SK-N-SH (cell line): ENCODE measurements at regions not wholly inside any gene's neighbourhood (a gene's known extent, or its start where the extent isn't known, plus 50 kb on each side); places are given as distances from the start of the nearest gene placed in this dataset.

ENCODE experiments used
- CTCF ChIA-PET: fragments of 300-600, 350-600 bp; formaldehyde crosslinking; extraction: SDS; loops from one replicate; lab custom pipeline; 2021; lab: Yijun Ruan, JAX
- POLR2A ChIA-PET: fragments of 350-600 bp; sonication (Branson Sonifier 250); formaldehyde crosslinking; extraction: SDS; loops from one replicate; lab custom pipeline; 2020; ENCODE audit warnings: antibody characterized with exemption, inconsistent platforms; lab: Yijun Ruan, JAX
- DNase-seq: peaks from one replicate; pipeline ENCODE4 v3.0.0; 2012
- H2AFZ ChIP-seq: fragments of 200-600 bp; sonication (generic); 2 replicates; pipeline ENCODE4 v1.8.1; 2016; ENCODE audit warnings: antibody characterized with exemption, mild to moderate bottlenecking, low read depth
- H3F3A ChIP-seq: fragments of 200-600 bp; sonication (generic); replicated peaks from 2 replicates; pipeline ENCODE3; 2016; ENCODE audit warnings: antibody characterized with exemption, mild to moderate bottlenecking; ENCODE audit not compliant: insufficient read depth
- H3K27ac ChIP-seq, 2 experiments: fragments of 200-500 bp in 1 of 2; fragments of 200-600 bp in 1 of 2; sonication (Bioruptor generic) in 1 of 2; sonication (generic), shearing (Covaris generic) in 1 of 2; 2 replicates each; pipeline versions ENCODE4 v1.5.1 to v1.6.1; 2014 to 2016; ENCODE audit warnings: low read depth in 2 of 2, inconsistent platforms in 1 of 2, low read length in 1 of 2, mild to moderate bottlenecking in 1 of 2, mixed read lengths in 1 of 2
- H3K27me3 ChIP-seq: fragments of 200-600 bp; sonication (generic), shearing (Covaris generic); 2 replicates; pipeline ENCODE4 v1.6.1; 2016; ENCODE audit warnings: mixed run types; ENCODE audit not compliant: insufficient read depth
- H3K36me3 ChIP-seq, 2 experiments: fragments of 200-500 bp in 1 of 2; fragments of 200-600 bp in 1 of 2; sonication (Bioruptor generic) in 1 of 2; sonication (generic) in 1 of 2; replicated peaks in 1 of 2; 2 replicates each; pipeline versions ENCODE3 to v1.5.1; 2014 to 2016; ENCODE audit warnings: low read length in 1 of 2, mild to moderate bottlenecking in 1 of 2; ENCODE audit not compliant: insufficient read depth in 2 of 2, control insufficient read depth in 1 of 2
- H3K4me1 ChIP-seq, 2 experiments: fragments of 200-500 bp in 1 of 2; fragments of 200-600 bp in 1 of 2; sonication (Bioruptor generic) in 1 of 2; sonication (generic), shearing (Covaris generic) in 1 of 2; 2 replicates each; pipeline versions ENCODE4 v1.5.1 to v1.6.1; 2014 to 2016; ENCODE audit warnings: low read depth in 1 of 2, low read length in 1 of 2, mixed run types in 1 of 2; ENCODE audit not compliant: insufficient read depth in 2 of 2, control insufficient read depth in 1 of 2
- H3K4me2 ChIP-seq: fragments of 200-600 bp; sonication (generic), shearing (Covaris generic); 2 replicates; pipeline ENCODE4 v1.6.1; 2017; ENCODE audit warnings: mixed run types
- H3K4me3 ChIP-seq, 2 experiments: fragments of 200-500 bp in 1 of 2; fragments of 200-600 bp in 1 of 2; sonication (Bioruptor generic) in 1 of 2; sonication (generic), shearing (Covaris generic) in 1 of 2; 2 replicates each; pipeline versions ENCODE4 v1.5.1 to v1.8.1; 2014 to 2016; ENCODE audit warnings: low read depth in 2 of 2, inconsistent platforms in 1 of 2, low read length in 1 of 2, mild to moderate bottlenecking in 1 of 2, mixed read lengths in 1 of 2, moderate library complexity in 1 of 2
- H3K79me2 ChIP-seq: fragments of 200-600 bp; sonication (generic); 2 replicates; pipeline ENCODE4 v1.8.1; 2017; ENCODE audit warnings: mild to moderate bottlenecking; ENCODE audit not compliant: insufficient read depth
- H3K9ac ChIP-seq: fragments of 200-600 bp; sonication (generic); 2 replicates; pipeline ENCODE4 v1.6.1; 2017; ENCODE audit warnings: mixed run types
- H3K9me2 ChIP-seq: fragments of 200-600 bp; sonication (generic); 2 replicates; pipeline ENCODE4 v1.6.1; 2017; ENCODE audit warnings: mixed run types
- H3K9me3 ChIP-seq: fragments of 200-600 bp; sonication (generic); 2 replicates; pipeline ENCODE4 v1.6.1; 2017; ENCODE audit warnings: mixed run types, mild to moderate bottlenecking, moderate library complexity
- H4K20me1 ChIP-seq: fragments of 200-600 bp; sonication (generic); 2 replicates; pipeline ENCODE4 v1.6.1; 2017; ENCODE audit warnings: mild to moderate bottlenecking, mixed run types; ENCODE audit not compliant: insufficient read depth
- CHD2 ChIP-seq: fragments of 150-350 bp; IDR thresholded peaks from 2 replicates; pipeline ENCODE4 v1.6.1; 2018; ENCODE audit warnings: low read length; ENCODE audit not compliant: partially characterized antibody
- EZH2phosphoT487 ChIP-seq: fragments of 200-600 bp; sonication (generic); IDR thresholded peaks from 2 replicates; pipeline ENCODE4 v1.6.1; 2017; ENCODE audit warnings: low read depth, mixed run types, mild to moderate bottlenecking, antibody characterized with exemption, moderate library complexity, borderline replicate concordance
- GABPA ChIP-seq: IDR thresholded peaks from 2 replicates; pipeline ENCODE4 v1.4.0; 2012; ENCODE audit warnings: low read depth, mild to moderate bottlenecking
- GATA2 ChIP-seq: sonication (generic); formaldehyde crosslinking; IDR thresholded peaks from 2 replicates; pipeline ENCODE4 v1.5.0; 2020; ENCODE audit warnings: mild to moderate bottlenecking, missing genetic modification reagents
- JUND ChIP-seq: IDR thresholded peaks from 2 replicates; pipeline ENCODE4 v1.4.0; 2012
- MAX ChIP-seq: IDR thresholded peaks from 2 replicates; pipeline ENCODE4 v1.4.0; 2012; ENCODE audit warnings: low read depth
- NFIC ChIP-seq: IDR thresholded peaks from 2 replicates; pipeline ENCODE4 v1.4.0; 2012; ENCODE audit warnings: borderline replicate concordance
- RXRA ChIP-seq: IDR thresholded peaks from 2 replicates; pipeline ENCODE4 v1.4.0; 2012; ENCODE audit warnings: low read depth, mild to moderate bottlenecking, borderline replicate concordance
- TCF12 ChIP-seq: IDR thresholded peaks from 2 replicates; pipeline ENCODE4 v1.4.0; 2012
- USF1 ChIP-seq: IDR thresholded peaks from 2 replicates; pipeline ENCODE4 v1.4.0; 2012; ENCODE audit warnings: low read depth, borderline replicate concordance
- USF2 ChIP-seq: fragments of 150-350 bp; IDR thresholded peaks from 2 replicates; pipeline ENCODE4 v1.6.1; 2017; ENCODE audit warnings: antibody characterized with exemption, low read length, low read depth, borderline replicate concordance
- YY1 ChIP-seq: IDR thresholded peaks from 2 replicates; pipeline ENCODE4 v1.4.0; 2012; ENCODE audit warnings: low read depth, mild to moderate bottlenecking
- WGBS: methylation state at CpG from one replicate; pipeline ENCODE4 v1.1.6; 2017; ENCODE audit warnings: low lambda C conversion rate; 5-methylcytosine and 5-hydroxymethylcytosine counted together
- TF ChIP-seq, protein P1 (sequence below): fragments of 200-600 bp; sonication (generic); IDR thresholded peaks from 2 replicates; pipeline ENCODE4 v1.6.1; 2017; ENCODE audit warnings: antibody characterized with exemption, mild to moderate bottlenecking, moderate library complexity
- TF ChIP-seq, protein P2 (sequence below): fragments of 150-350 bp; IDR thresholded peaks from 2 replicates; pipeline ENCODE4 v1.6.1; 2016; ENCODE audit warnings: mild to moderate bottlenecking, low read depth, low read length
- TF ChIP-seq, protein P3 (sequence below): IDR thresholded peaks from 2 replicates; pipeline ENCODE4; 2012

- Histone ChIP-seq H3K4me2 (no peak overlapping the region), H3K27me3 (no peaks in the 10 kb centered on the region; the same call in 1 of the 2 replicates), H3K9me3 (no peaks in the 10 kb centered on the region), H3K79me2 (no peaks in the 10 kb centered on the region), H3K4me1 (no peaks in the 10 kb centered on the region; a peak in 1 of 4 replicates), H3K36me3 (no peaks in the 10 kb centered on the region), H3F3A (no peaks in the 10 kb centered on the region), H3K9me2 (no peaks in the 10 kb centered on the region), H2AFZ (no peak overlapping the region), H4K20me1 (no peaks in the 10 kb centered on the region), H3K27ac (no peak overlapping the region), H3K9ac (no peak overlapping the region), H3K4me3 (no peak overlapping the region)
- TF ChIP-seq MAX (no peak), CHD2 (no peak)
- TF ChIP-seq, protein P1, sequence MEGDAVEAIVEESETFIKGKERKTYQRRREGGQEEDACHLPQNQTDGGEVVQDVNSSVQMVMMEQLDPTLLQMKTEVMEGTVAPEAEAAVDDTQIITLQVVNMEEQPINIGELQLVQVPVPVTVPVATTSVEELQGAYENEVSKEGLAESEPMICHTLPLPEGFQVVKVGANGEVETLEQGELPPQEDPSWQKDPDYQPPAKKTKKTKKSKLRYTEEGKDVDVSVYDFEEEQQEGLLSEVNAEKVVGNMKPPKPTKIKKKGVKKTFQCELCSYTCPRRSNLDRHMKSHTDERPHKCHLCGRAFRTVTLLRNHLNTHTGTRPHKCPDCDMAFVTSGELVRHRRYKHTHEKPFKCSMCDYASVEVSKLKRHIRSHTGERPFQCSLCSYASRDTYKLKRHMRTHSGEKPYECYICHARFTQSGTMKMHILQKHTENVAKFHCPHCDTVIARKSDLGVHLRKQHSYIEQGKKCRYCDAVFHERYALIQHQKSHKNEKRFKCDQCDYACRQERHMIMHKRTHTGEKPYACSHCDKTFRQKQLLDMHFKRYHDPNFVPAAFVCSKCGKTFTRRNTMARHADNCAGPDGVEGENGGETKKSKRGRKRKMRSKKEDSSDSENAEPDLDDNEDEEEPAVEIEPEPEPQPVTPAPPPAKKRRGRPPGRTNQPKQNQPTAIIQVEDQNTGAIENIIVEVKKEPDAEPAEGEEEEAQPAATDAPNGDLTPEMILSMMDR = no peak
- ChIA-PET POLR2A (no interaction called here), CTCF (no interaction called here)
- DNase-seq = no peak
Observed at GRCh38 chr16:17992416-17992815, 344.1 kb downstream of the NPIPA8 start.

GRCh38 chr16:17989255-17989654 lies 347.3 kb downstream of the NPIPA8 start:
- no peaks in the 10 kb centered on the region; a peak in 1 of 4 replicates for H3K4me1 ChIP-seq
- H3K4me2 ChIP-seq = no peak overlapping the region
- DNase-seq = no peak
- TF ChIP-seq, protein P2, sequence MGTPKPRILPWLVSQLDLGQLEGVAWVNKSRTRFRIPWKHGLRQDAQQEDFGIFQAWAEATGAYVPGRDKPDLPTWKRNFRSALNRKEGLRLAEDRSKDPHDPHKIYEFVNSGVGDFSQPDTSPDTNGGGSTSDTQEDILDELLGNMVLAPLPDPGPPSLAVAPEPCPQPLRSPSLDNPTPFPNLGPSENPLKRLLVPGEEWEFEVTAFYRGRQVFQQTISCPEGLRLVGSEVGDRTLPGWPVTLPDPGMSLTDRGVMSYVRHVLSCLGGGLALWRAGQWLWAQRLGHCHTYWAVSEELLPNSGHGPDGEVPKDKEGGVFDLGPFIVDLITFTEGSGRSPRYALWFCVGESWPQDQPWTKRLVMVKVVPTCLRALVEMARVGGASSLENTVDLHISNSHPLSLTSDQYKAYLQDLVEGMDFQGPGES = no peak
- no peak for TF ChIP-seq RXRA
- TF ChIP-seq MAX = no peak
- TF ChIP-seq USF2 = no peak
- TF ChIP-seq JUND = no peak
- no peak for TF ChIP-seq USF1
- TF ChIP-seq CHD2 = no peak
- TF ChIP-seq, protein P3, sequence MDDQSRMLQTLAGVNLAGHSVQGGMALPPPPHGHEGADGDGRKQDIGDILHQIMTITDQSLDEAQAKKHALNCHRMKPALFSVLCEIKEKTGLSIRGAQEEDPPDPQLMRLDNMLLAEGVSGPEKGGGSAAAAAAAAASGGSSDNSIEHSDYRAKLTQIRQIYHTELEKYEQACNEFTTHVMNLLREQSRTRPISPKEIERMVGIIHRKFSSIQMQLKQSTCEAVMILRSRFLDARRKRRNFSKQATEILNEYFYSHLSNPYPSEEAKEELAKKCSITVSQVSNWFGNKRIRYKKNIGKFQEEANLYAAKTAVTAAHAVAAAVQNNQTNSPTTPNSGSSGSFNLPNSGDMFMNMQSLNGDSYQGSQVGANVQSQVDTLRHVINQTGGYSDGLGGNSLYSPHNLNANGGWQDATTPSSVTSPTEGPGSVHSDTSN = no peak
- TF ChIP-seq YY1 = no peak
- no peak for TF ChIP-seq TCF12
- TF ChIP-seq GABPA = no peak
- no peak for TF ChIP-seq GATA2 (CRISPR knock-in tag)
- no peak for TF ChIP-seq EZH2phosphoT487
- no peak for TF ChIP-seq NFIC
- no peaks in the 10 kb centered on the region for H3K27me3 ChIP-seq
- H3K27ac ChIP-seq = no peak overlapping the region
- ChIA-PET POLR2A (no interaction called here), CTCF (interaction anchor here (1.4 kb wide), 1 partner anchor 10 kb away, joined by 3 read pairs; no protein-coding TSS in a partner anchor)
- H3K4me3 ChIP-seq = no peak overlapping the region
- WGBS = 47% methylated on average over 4 of the region's 4 CpGs
- H3F3A ChIP-seq = no peaks in the 10 kb centered on the region
- no peaks in the 10 kb centered on the region for H3K36me3 ChIP-seq
- no peaks in the 10 kb centered on the region for H3K9me2 ChIP-seq
- H2AFZ ChIP-seq = no peak overlapping the region
- no peak overlapping the region for H3K9ac ChIP-seq
- H3K9me3 ChIP-seq = no peaks in the 10 kb centered on the region
- no peaks in the 10 kb centered on the region for H3K79me2 ChIP-seq
- H4K20me1 ChIP-seq = no peaks in the 10 kb centered on the region
